ENCODE measurements at regions not wholly inside any gene's neighbourhood (a gene's known extent, or its start where the extent isn't known, plus 50 kb on each side); places are given as distances from the start of the nearest gene placed in this dataset.

DNA sequence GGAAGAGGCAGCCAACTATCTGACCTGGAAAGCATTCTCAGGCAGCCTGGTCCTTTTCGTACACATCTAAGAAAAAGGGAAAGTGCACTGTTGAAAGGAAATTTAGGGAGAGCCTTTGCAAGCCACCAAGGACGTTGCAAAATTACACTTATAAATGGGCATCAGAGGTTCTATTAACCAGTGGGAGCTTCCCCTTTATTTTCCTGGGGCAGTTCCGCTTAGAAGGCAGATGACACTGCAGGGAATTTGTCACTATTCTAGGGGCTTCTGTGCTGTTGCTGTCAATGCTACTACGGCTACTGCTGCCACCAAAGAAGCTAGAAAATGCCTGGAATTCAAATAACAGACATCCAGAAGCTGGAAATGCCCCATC lies 79.6 kb upstream of the AUTS2 start:
- H3K9ac ChIP-seq (replicated peaks in 1 of 4; ENCODE audit: extremely low read depth in 1 of 4, low read depth in 3 of 4, low read length in 3 of 4), result no peak overlapping the region
- 53% methylated on average over 4 of the region's 4 CpGs; no CpG with 5 or more reads in 1 of the 2 experiments for WGBS, 2 experiments (ENCODE audit: extremely low coverage in 1 of 2, insufficient coverage in 1 of 2, insufficient read length in 1 of 2, insufficient replicate concordance in 2 of 2, low coverage in 1 of 2, low lambda C conversion rate in 2 of 2, missing lambda C conversion rate in 1 of 2)
- H3K23ac ChIP-seq (ENCODE audit: insufficient read length), result no peak overlapping the region
- H3K79me1 ChIP-seq (ENCODE audit: low read depth, low read length), result no peaks in the 10 kb centered on the region
- H4K8ac ChIP-seq (ENCODE audit: extremely low read depth, insufficient read depth, low read length), result no peak overlapping the region
- peaks cover 2% of the 10 kb centered on the region; the same call in 1 of the 2 replicates for H3K23me2 ChIP-seq (ENCODE audit: low read depth, low read length)
- H4K20me1 ChIP-seq (replicated peaks in 1 of 2; ENCODE audit: control insufficient read depth in 1 of 2, insufficient read depth in 2 of 2, low read length in 2 of 2), result no peaks in the 10 kb centered on the region
- H3K18ac ChIP-seq (ENCODE audit: extremely low read depth, low read length), result peak overlapping the region; percentile 86
- H3K27me3 ChIP-seq (replicated peaks in 1 of 4; ENCODE audit: control insufficient read depth in 3 of 4, extremely low read depth in 1 of 4, insufficient read depth in 3 of 4, low read length in 3 of 4), result no peaks in the 10 kb centered on the region; a peak in 1 of 7 replicates
- peak overlapping the region; percentile 41 to 56 for H3K4me2 ChIP-seq (ENCODE audit: insufficient read depth in 1 of 2, low read depth in 2 of 2, low read length in 2 of 2)
- H3K27ac ChIP-seq (ENCODE audit: low read depth, low read length), result no peak overlapping the region
- peak overlapping the region; percentile 62; the same call in 1 of the 2 replicates for H2BK5ac ChIP-seq (ENCODE audit: low read depth, low read length)
- no peak overlapping the region for H3K4ac ChIP-seq (replicated peaks; ENCODE audit: insufficient read length, low read depth, low read length)
- H3K36me3 ChIP-seq (ENCODE audit: control insufficient read depth in 2 of 4, insufficient read depth in 4 of 4, low read length in 3 of 4), result no peaks in the 10 kb centered on the region
- no peak overlapping the region for H3K56ac ChIP-seq (replicated peaks; ENCODE audit: insufficient read length, low read depth, low read length)
- CTCF ChIA-PET (ENCODE audit: partially characterized antibody), result no interaction called here
- no peak overlapping the region for H2AFZ ChIP-seq (ENCODE audit: low read length)
- H4K91ac ChIP-seq (replicated peaks; ENCODE audit: insufficient read length, low read length), result no peak overlapping the region
- no peak for DNase-seq (ENCODE audit: low read depth in 1 of 2, low spot score in 2 of 2)
- no peak overlapping the region for H2AK5ac ChIP-seq (ENCODE audit: low read depth, low read length)
- H3K4me3 ChIP-seq (ENCODE audit: extremely low read depth in 1 of 4, insufficient read depth in 2 of 4, low read depth in 3 of 4, low read length in 4 of 4), result peak overlapping the region in 1 of 4 experiments; percentile 34; a peak in 2 of 8 replicates
- peak overlapping the region; percentile 16; the same call in 1 of the 2 replicates for H2BK20ac ChIP-seq (ENCODE audit: low read length)
- H4K5ac ChIP-seq (ENCODE audit: insufficient read length, low read depth, low read length), result no peak overlapping the region
- H2BK12ac ChIP-seq (ENCODE audit: low read depth, low read length), result no peak overlapping the region
- H2BK120ac ChIP-seq (replicated peaks; ENCODE audit: low read depth, low read length), result no peak overlapping the region
- H3K79me2 ChIP-seq (ENCODE audit: control insufficient read depth in 1 of 2, insufficient read depth in 2 of 2, low read length in 2 of 2), result no peaks in the 10 kb centered on the region
- H3K4me1 ChIP-seq (replicated peaks in 1 of 4; ENCODE audit: control insufficient read depth in 3 of 4, insufficient read depth in 4 of 4, low read length in 3 of 4), result peaks cover 0 to 18% (median 7%) of the 10 kb centered on the region in 4 experiments; a peak in 4 of 7 replicates
- no peak overlapping the region for H2BK15ac ChIP-seq (ENCODE audit: low read length)
- POLR2A ChIA-PET (ENCODE audit: partially characterized antibody), result interaction anchor here (0.6 to 1.4 kb wide), 4 partner anchors 16 to 493 kb away, joined by 3 to 4 read pairs (median 3); no protein-coding TSS in a partner anchor
- H3K9me3 ChIP-seq (ENCODE audit: insufficient read depth in 2 of 2, low read depth in 1 of 2, low read length in 1 of 2), result no peaks in the 10 kb centered on the region
- FAIRE-seq, result no peak
- no peak overlapping the region for H3K14ac ChIP-seq (ENCODE audit: insufficient read length)
- TF ChIP-seq SIX5 (IDR thresholded peaks at IDR 0.05; ENCODE audit: low read depth, low read length), result no peak
- TF ChIP-seq SAP30 (IDR thresholded peaks at IDR 0.05; ENCODE audit: insufficient read depth, insufficient replicate concordance, low read length), result no peak
- TF ChIP-seq PHF8 (conservative IDR thresholded peaks at IDR 0.05; ENCODE audit: low read depth, low read length), result no peak
- no peak for TF ChIP-seq HDAC2 (IDR thresholded peaks at IDR 0.05; ENCODE audit: borderline replicate concordance in 1 of 2, low read depth in 2 of 2, low read length in 2 of 2)

Measured in H1 (cell line).